ENCODE measurements at regions not wholly inside any gene's neighbourhood (a gene's known extent, or its start where the extent isn't known, plus 50 kb on each side); places are given as distances from the start of the nearest gene placed in this dataset.
A peak's percentile ranks its signal among the peaks of the same experiment; 100 is the strongest.
"Not testable (repeated sequence)": the region's sequence is repeated elsewhere in the genome, so short reads cannot be mapped to it uniquely, and the experiment has no call there.

DNA sequence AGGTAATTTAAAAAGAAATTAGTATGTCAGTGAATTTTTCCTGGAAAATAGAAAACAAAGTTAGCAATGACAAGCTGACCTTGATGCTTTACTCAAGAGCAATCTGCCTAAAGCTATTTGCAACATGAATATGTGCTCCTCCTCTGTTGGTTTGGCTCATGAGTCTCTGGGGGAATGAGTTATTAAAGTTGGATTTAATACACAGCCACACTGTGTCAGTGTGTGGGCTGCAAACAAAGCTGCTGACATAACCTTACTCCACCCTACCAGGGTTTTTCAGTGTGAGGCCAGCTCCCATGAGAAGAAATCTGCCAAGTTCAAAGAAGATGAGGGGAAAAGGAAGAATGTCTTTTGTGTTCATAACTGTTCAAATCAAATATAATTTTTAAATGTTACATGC, 280.5 kb downstream of the TLL1 start:
- no peak for DNase-seq

DNA sequence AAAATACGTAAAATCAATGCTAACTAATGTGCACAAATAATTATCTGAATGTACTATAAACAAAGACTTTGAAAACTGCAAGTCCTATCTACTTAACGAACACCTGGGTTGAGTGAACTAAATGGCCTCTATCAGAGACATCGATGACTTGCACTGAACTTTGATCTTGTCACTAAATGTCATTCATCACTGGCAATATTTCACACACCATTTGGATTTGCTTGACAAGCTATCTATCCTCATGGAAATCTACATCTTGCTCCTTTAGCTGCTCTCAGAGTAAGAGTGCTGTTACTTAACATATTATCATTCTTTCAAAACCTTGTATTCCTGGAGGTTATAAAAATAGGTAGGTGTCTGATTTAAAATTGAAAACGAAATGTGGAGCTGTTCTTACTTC, 289.3 kb downstream of the TLL1 start:
- no peak for DNase-seq

DNA sequence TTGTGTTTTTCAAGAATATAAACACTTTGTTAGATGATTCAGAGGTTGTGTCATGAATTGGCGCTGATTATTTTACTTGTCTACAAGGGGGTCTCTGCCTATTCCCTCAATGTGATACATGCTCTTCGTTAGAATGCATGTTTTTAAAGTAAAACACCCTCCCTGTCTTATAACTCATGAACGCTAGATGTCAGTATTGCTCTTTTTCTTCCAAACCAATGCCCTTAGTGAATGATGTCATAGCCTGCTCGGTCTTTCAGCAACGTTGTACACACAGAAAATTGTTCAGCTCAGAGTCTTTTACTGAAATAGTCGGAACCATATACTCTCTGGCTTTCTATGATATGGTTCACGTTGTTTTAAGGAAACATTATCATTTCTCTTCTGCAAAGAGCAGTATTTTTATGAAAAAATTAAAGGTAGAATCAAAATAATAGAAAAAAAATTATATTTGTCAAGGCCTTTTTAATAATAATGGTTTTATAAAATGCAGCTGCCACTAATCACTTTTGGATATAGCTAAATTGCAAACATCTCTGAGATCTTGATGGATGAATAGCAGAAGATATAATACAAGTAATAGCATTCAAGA, 292.9 kb downstream of the TLL1 start:
- peak in 1 of 5 donors; percentile 55 for DNase-seq

DNA sequence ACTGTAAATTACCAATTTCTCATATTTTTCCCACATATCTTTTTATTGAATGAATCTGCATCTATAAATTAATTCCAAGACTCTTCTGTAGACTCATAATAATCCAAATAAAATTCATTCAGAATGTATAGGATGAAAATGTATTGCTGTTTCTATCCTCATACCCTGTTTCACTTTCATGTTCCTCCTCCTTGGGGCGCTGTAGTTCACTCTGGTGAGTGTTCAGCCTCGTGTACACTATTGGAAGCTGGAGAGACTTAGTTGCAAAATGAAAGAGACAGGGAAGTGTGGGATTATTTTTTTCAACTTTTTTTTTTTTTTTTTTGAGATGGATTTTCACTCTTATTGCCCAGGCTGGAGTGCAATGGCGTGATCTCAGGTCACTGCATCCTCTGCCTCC, 296.1 kb downstream of the TLL1 start:
- no peak for DNase-seq

DNA sequence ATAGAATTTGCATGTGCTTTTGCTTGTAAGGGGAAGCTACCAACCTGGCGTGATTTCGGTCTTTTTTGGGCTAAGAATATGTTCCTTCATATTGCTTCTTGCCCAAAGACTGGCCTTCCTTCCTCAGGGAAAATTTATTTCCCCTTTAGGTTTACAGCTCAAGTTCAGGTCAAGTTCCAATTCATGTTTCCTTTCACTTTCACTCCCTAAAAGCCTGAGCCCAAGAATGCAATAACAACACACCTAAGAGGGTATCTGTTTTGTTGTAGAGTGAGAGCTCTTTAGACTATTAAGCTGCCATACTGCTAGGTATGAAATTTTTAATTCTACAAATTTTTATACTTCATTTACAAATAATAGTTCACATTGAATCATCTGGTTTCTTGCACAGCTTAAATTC, 299.6 kb downstream of the TLL1 start:
- no peak for DNase-seq

DNA sequence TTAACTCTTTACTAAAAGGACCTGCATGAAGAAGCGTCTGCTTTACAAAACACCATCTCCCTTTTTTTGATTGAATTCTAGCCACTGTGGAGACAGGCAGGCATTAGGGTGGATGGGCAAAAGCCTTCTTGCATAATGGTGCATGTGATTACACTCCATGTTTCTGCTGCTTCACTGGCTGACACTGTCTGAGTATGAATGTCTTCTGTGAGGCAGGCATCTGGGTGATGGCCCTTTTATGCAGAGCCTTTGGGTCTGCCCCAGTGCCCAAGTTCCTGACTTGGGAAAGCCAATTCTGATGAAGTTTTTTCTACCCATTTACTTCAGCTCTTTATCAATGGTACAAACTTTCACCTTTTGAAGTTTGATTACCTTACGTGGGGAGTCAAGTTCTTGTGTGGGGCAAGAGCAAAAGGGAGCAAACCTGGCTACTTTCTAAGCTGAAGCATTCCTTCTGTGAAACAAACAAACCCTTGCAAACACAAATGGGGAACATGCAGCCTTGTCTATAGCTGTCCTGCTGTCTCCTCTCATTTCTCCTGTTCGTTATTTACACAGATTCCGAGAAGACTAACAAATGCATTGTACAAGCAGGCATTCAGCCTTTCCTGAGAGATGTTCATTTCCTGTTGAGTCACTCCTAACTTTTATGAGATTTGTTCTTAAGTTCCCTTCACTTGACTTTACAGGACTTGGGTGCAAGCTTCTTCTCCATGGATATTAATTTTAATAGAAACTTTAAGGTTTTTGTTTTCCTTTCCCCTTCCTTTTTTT, 301.9 kb downstream of the TLL1 start:
- no peak for DNase-seq

DNA sequence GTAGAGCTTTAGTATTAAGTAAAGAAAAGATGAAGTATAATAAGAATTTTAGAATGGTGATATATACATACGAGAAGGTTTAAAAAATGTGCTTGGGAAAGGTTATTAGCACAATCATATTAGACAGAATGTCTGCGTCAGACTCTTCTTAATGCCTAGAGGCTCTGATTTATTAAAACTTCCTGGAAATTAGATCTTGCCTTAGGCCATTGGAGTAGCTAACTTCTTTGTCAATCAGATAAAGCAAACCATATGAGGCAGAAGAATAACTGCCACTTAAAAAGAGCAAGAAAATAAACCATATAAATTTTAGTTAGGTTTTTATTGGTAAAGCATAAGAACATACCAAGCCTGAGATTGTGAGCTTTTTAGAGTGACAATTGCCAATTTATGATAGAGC, 309.1 kb downstream of the TLL1 start:
- no peak for DNase-seq

DNA sequence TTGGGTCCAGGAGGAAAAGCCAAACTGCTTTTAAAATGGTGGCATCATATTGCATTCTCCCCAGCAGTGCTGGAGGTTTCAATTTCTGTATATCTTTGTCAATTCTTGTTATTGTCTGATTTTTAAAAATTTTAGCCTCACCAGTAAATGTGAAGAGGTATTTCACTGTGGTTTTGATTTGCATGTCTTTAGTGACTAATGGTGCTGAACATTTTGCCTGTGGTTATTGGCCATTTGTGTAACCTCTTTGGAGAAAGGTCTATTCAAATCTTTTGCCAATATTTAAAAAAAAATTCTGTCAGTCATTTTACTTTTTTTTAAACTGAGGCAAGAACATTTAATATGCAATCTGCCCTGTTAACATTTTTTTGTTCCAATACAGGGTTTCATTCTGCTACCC, 322.1 kb downstream of the TLL1 start:
- no peak for DNase-seq

DNA sequence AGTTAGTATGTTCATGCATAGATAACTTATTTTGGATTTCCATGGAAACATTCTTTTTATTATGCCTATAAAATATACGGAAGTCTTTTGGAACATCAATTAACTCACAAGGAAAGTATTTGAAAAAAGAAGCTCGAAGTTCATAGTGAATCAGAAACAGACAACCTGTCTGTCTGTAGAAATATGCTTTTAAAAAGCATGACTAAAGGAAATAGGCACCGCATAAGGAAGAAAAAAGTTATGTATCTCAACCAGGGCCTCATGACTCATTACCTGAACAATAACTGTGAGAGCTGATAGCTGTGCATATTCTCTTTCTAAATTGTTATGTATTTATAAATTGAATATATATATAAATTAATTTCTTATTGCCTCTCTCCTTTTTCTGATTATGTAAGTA, 324.1 kb downstream of the TLL1 start:
- DNase-seq = no peak

DNA sequence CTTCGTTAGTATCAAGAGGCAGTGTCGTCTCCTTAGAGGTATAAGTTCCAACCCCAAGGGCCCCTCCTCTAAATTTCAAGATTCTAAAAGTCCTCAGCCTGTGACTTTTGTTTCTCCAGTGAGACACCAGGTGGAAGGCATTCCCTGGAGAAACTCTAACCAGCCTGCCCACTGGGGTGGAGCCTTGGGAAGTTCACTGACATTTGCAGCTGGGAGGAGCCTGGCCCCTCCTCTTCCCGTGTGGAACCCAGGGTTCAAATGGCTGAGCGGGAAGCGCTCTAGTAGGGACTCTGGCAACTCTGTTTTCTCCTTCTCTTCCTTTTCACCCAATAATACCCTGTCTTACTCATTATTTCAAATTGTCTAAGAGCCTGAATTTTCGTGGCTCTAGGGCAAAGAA, 325.0 kb downstream of the TLL1 start:
- no peak for DNase-seq

DNA sequence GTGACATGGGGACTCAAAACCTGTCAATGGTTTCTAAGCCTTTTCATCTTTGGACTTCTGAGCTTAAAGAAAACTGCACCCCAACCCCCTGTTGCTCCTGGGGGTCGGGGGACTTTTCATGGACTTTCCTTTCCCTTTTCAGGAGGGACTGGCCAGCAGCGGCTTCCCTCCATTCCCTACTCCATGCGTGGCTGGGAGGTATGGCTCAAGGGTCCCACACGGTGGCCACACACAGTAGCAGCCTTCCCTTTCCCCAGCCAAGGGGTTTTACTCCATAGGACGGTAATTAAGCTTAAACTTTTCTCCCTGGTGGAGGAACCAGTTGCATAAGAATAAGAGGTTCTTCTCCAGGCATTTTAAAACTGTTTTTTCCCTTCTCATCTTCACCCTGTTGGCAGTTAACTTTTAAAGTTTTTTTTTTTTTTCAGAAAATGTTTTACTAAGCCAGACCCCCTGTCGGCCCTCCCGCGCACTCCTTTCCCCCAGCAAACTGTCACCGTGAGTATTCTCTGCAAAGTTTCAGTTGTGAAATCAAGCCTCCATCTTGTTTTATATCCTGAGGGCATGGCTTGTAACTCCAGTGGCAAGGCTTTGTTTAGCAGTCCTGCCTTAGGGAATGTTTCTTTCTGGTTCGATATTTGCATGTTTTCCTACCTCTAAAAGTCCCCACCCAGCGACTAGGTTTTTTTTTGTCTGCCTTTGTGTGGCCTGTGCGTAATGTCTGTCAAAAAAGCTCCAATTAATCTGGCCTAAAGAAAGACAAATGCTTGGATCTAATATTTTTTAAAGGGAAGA, 325.7 kb downstream of the TLL1 start:
- no peak for DNase-seq

DNA sequence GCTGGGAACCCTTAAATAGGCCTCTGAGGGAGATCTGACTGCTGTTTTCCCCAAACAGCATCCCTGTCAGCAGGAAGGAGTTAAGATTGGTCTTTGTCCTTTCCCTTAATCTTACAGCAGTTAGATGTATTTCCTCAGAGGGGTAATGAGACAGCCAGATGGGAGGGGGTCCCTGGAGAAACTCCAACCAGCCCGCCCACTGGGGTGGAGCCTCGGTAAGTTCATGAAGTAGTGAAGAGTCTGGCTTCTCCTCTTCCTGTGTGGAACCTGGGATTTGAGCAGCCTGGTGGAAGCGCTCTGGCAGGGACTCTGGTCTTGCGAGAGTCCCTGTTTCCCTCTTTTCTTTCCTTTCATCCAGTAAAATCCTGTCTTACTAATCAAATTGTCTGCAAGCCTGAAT, 330.0 kb downstream of the TLL1 start:
- DNase-seq = no peak

DNA sequence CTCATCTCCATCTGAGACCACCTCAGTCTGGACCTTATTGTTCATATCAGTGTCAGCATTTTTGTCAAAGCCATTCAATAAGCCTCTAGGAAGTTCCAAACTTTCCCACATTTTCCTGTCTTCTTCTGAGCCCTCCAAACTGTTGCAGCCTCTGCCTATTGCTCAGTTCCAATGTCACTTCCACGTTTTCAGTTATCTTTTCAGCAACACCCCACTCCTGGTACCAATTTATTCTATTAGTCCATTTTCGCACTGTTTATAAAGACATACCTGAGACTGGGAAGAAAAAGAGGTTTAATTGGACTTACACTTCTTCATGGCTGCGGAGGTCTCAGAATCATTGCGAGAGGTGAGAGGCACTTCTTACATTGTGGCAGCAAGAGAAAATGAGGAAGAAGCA, 339.3 kb downstream of the TLL1 start:
- not testable (repeated sequence) for DNase-seq

DNA sequence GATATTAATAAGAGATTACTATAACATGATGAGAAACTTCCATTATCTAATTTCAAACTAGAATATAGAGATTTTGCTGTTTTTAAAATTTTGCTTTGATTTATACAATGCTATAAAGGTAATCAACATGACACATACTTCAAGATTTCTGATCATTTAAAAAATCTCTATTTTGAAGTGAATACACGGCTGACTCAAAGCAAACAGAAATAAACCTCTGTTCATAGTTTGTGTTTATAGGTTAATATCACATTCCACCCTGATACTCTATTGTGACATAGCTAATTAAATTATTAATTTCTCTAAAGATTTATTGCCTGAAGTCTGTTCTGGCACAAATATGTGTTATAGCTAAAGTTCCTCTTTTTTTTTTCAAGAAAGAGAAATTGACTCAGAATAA, 349.2 kb downstream of the TLL1 start:
- no peak for DNase-seq

DNA sequence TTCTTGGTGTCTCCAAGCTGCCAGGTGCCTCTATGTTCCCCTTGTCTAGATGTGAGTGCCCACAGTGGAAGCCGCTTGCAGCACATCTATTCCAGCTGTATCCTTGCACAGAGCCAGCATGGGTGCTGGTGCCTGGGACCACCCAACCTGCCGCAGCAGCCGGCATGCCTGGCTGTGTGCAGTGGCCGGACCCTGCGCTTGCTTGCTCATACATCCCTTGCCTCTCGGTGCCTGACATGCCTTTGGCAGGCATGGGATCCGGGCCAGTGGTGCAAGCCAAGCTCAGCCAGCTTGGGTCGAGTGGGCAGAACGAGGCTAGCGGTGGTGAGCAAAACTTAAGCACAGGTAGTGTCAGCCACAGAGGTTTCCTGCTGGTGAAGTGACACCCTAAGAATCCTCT, 355.1 kb downstream of the TLL1 start:
- DNase-seq = no peak

DNA sequence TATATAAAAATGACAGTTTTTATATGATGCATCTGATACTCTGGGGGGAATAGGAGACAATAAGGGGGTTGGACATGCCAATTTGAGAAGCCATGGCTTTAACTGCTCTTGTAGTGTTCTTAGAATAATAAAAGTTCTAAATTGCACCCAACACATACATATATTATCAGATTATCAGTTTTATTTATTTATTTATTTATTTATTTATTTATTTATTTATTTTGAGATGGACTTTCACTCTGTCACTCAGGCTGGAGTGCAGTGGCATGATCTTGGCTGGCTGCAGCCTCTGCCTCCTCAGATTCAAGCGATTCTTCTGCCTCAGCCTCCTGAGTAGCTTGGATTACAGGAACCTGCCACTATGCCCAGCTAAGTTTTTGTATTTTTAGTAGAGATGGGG, 356.8 kb downstream of the TLL1 start:
- no peak for DNase-seq

DNA sequence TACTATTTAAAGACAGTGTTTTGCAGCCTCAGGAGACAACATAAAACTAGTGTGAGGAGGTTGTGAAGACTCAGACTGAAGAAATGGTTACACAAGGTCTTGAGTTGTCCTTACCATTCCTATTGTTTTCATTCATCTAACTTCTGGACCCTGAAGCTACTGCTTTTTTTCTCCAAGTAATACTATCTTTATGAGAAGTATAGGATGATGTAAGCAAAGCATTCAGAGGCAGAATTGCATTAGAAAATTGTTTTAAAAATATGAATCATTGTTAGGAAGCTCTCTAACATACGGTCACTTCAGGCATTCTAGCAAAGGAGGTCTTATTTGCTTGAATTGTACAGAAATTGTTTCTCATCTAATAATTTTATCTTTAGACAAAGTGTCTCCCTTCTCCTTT, 357.8 kb downstream of the TLL1 start:
- no peak for DNase-seq

DNA sequence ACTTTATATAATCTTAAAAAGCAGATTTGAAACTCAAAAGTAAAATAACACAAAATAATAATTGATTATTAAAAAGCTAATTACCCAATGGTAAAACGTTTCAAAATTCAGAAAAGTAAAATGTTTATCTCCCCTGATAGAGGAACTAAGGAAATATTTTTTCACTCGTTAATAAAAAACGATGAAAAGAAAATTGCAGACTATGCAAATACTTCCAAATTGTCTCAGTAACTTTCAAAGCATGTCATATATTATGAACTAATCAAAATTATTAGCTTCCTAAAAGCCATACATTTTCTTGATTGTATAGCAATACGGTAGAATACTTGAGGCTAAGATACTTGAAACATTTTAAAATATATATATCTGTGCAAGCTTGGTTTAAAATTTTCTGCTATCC, 366.3 kb downstream of the TLL1 start:
- no peak for DNase-seq

DNA sequence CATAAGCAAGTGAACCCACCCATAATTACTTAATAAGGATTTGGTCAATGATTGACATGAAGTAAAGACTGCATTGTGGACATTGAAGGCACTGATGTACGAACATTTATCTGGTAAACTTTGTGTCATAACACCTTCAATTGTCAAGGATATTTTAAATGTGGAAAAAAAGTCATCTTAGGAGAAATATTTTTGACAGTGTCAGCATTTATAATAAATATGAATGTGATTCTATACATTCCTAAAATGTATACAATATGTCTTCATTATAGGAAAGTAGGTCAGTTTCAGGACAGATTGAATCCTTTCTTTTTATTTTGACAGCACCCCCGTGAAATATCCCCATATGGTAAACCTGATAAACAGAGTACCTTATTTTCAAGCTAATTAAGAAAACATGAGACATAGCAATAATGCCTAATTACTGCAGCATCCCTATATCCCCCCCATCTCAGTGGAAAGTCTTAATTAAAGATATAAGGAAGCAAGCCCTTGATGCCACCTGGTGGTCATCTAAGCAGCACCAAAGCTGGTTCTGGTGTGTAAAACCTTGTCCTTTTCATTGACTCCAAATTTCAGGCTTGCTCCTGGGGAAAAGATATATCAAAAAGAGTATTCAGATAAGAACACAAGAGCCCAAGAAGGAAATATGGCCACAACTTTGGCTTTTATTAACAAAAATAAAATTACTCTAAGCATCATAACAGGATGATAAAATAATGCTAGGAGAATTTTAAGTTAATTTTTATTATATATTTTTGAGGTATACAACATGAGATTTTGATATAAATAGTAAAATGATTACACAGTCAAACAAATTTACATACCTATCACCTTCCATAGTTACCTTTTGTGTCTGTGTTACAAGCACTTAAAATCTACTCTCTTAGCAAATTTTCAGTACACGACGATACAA, 379.7 kb downstream of the TLL1 start:
- DNase-seq = no peak

DNA sequence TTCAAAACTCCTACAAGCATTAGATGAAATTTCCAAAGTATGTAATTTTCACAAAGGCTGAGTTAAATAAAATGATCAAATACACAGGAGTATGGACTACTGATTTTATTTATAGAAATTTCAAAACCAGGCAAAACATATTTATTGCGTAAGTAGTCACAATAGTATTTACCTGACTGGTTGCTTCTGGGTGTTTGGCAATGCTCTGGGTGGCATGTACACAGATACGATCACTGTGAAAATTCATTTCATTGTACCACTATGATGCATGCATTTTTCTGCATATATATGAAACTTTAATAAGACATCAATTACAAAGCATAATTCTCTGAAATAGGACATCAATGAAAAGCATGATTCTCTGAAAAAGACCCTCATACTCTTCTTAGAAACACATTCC, 384.2 kb downstream of the TLL1 start:
- no peak for DNase-seq

DNA sequence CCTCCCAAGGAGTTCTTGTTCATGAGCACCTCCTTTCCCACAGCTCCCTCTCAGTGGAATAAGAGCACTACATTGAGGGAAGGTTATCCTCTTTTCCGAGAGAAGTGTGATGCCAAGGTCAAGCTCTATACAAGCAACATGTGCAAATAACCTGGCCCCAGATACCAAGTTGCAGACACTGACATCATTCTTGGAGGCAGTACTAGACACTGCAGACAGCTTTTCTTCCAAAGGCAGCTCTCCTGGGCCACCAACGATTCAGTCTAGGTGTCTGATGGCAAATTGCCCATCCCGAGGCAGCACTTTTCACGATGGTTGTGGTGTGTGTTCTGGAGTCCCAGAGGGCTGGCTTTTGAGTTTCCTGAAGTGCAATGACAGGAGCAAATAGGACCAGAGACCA, 384.9 kb downstream of the TLL1 start:
- DNase-seq = no peak

DNA sequence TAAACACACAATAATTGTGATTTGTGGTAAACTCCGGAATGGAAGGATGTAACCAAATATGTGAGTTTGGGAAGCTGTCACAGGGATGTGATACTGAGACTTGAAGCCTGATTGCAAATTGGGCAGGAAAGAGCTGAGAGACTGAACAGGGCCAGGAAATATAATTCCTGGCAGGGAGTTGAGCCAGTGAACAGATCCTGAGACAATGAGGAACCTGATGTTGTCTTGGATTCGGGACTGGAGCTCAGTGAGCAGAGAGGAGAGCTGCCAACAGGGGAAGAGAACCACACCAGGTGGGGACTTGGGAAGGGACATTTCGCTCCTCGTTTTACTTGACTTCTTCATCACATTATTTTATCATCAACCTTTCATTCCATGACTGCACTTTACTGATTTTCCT, 386.0 kb downstream of the TLL1 start:
- no peak for DNase-seq

DNA sequence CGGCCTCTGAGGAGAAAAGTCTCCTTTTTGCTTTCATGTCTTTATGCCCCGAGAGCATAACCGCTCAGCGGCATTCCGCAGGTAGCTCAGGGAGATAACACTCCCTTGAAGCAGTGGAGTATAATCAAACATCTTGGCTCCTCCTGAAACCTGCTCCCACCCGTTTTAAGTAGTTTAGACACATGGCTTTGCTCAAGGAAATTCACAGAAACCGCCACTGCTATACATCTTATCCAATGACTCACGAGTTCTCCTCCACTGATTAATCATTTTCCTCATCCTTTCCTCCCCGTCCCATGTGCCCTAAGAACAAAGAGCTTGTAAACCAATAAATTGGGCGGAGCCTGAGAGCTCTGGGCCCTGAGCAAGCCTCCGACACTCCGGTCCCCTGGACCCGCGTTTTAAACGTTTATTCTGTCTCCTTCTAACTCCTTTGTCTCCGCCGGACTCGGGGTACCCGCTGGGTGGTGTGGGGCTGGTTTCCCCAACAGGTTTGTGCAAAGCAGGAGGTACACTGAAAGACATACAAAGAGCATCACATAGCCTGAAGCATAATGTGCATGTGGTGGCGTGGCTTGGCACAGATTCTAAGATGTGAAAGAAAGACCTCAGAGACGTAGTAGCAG, 401.2 kb downstream of the TLL1 start:
- no peak for DNase-seq

Measured in T-helper 1 cell (primary cell).